H9 (cell line): ENCODE measurements at regions not wholly inside any gene's neighbourhood (a gene's known extent, or its start where the extent isn't known, plus 50 kb on each side); places are given as distances from the start of the nearest gene placed in this dataset.

Experiments
- DNase-seq: peaks from one replicate; pipeline ENCODE4 v3.0.0-alpha.2; 2017
- H2AFZ ChIP-seq: one replicate; pipeline ENCODE4 v1.6.1; 2013; ENCODE audit warnings: mild to moderate bottlenecking, low read length, control low read depth, moderate library complexity
- H2AK5ac ChIP-seq: 2 replicates; pipeline ENCODE4 v1.6.1; 2013; ENCODE audit warnings: low read length, control low read depth, mixed read lengths; ENCODE audit not compliant: insufficient read length
- H2BK120ac ChIP-seq: one replicate; pipeline ENCODE4 v1.6.1; 2013; ENCODE audit warnings: low read depth, mild to moderate bottlenecking, low read length, control low read depth, inconsistent platforms; ENCODE audit not compliant: poor library complexity, severe bottlenecking
- H2BK12ac ChIP-seq: 2 replicates; pipeline ENCODE4 v1.6.1; 2013; ENCODE audit warnings: low read length, control low read depth, mixed read lengths, low read depth; ENCODE audit not compliant: insufficient read length
- H2BK15ac ChIP-seq: 2 replicates; pipeline ENCODE4 v1.6.1; 2013; ENCODE audit warnings: low read depth, low read length, control low read depth
- H2BK20ac ChIP-seq: one replicate; pipeline ENCODE4 v1.6.1; 2013; ENCODE audit warnings: low read depth, mild to moderate bottlenecking, low read length, control low read depth, inconsistent platforms; ENCODE audit not compliant: poor library complexity, severe bottlenecking
- H2BK5ac ChIP-seq: 2 replicates; pipeline ENCODE4 v1.6.1; 2013; ENCODE audit warnings: low read length, control low read depth, mixed read lengths; ENCODE audit not compliant: insufficient read length
- H3K14ac ChIP-seq: 2 replicates; pipeline ENCODE4 v1.6.1; 2013; ENCODE audit warnings: low read length, control low read depth; ENCODE audit not compliant: insufficient read depth
- H3K18ac ChIP-seq: 2 replicates; pipeline ENCODE4 v1.6.1; 2013; ENCODE audit warnings: low read depth, mild to moderate bottlenecking, mixed read lengths, low read length, control low read depth; ENCODE audit not compliant: insufficient read length
- H3K23ac ChIP-seq: 2 replicates; pipeline ENCODE4 v1.6.1; 2013; ENCODE audit warnings: low read length, control low read depth, mixed read lengths, low read depth; ENCODE audit not compliant: insufficient read length
- H3K23me2 ChIP-seq: 2 replicates; pipeline ENCODE4 v1.6.1; 2013; ENCODE audit warnings: low read depth, mild to moderate bottlenecking, mixed read lengths, low read length, control low read depth; ENCODE audit not compliant: insufficient read length, poor library complexity, severe bottlenecking
- H3K27ac ChIP-seq: 2 replicates; pipeline ENCODE4 v1.5.1; 2013; ENCODE audit warnings: low read length, control low read depth, mixed read lengths, low read depth; ENCODE audit not compliant: insufficient read length
- H3K27me3 ChIP-seq: 2 replicates; pipeline ENCODE4 v1.6.1; 2013; ENCODE audit warnings: low read length, control low read depth, inconsistent platforms; ENCODE audit not compliant: insufficient read depth
- H3K4ac ChIP-seq: 2 replicates; pipeline ENCODE4 v1.6.1; 2013; ENCODE audit warnings: low read depth, mild to moderate bottlenecking, control low read depth, inconsistent platforms, low read length, moderate library complexity
- H3K4me1 ChIP-seq: 2 replicates; pipeline ENCODE4 v1.6.1; 2013; ENCODE audit warnings: low read length, control low read depth, inconsistent platforms; ENCODE audit not compliant: insufficient read depth
- H3K4me2 ChIP-seq: 2 replicates; pipeline ENCODE4 v1.6.1; 2013; ENCODE audit warnings: low read length, control low read depth, mixed read lengths; ENCODE audit not compliant: insufficient read length, insufficient read depth
- H3K56ac ChIP-seq: 2 replicates; pipeline ENCODE4 v1.6.1; 2013; ENCODE audit warnings: low read depth, mild to moderate bottlenecking, mixed read lengths, low read length, control low read depth; ENCODE audit not compliant: insufficient read length
- H3K79me1 ChIP-seq: 2 replicates; pipeline ENCODE4 v1.6.1; 2013; ENCODE audit warnings: low read depth, mild to moderate bottlenecking, moderate library complexity, low read length, control low read depth, inconsistent platforms; ENCODE audit not compliant: insufficient read depth, poor library complexity, severe bottlenecking
- H3K79me2 ChIP-seq: 2 replicates; pipeline ENCODE4 v1.6.1; 2013; ENCODE audit warnings: low read length, control low read depth, inconsistent platforms; ENCODE audit not compliant: insufficient read depth
- H3K9ac ChIP-seq: 2 replicates; pipeline ENCODE4 v1.6.1; 2013; ENCODE audit warnings: low read length, control low read depth, mixed read lengths; ENCODE audit not compliant: insufficient read length; ENCODE audit errors: extremely low read depth
- H3K9me3 ChIP-seq: one replicate; pipeline ENCODE4 v1.6.1; 2013; ENCODE audit warnings: low read depth, low read length, inconsistent platforms; ENCODE audit not compliant: control insufficient read depth
- H3T11ph ChIP-seq: one replicate; pipeline ENCODE4 v1.6.1; 2013; ENCODE audit warnings: mild to moderate bottlenecking, low read length, control low read depth, inconsistent platforms
- H4K20me1 ChIP-seq: one replicate; pipeline ENCODE4 v1.6.1; 2013; ENCODE audit not compliant: control insufficient read depth, insufficient read length, insufficient read depth
- H4K5ac ChIP-seq: 2 replicates; pipeline ENCODE4 v1.6.1; 2013; ENCODE audit warnings: low read depth, mild to moderate bottlenecking, mixed read lengths, low read length, control low read depth; ENCODE audit not compliant: insufficient read length
- H4K8ac ChIP-seq: replicated peaks from 2 replicates; pipeline ENCODE4 v1.6.1; 2013; ENCODE audit warnings: low read length, control low read depth, mixed read lengths, low read depth; ENCODE audit not compliant: insufficient read length
- H4K91ac ChIP-seq: 2 replicates; pipeline ENCODE4 v1.6.1; 2013; ENCODE audit warnings: low read depth, mild to moderate bottlenecking, moderate library complexity, mixed read lengths, low read length, control low read depth; ENCODE audit not compliant: insufficient read length
- H3K27ac Mint-ChIP-seq, 3 experiments: 2 replicates in 2 of 3; 3 replicates in 1 of 3; pipeline ENCODE4 v1.8.0; 2020 to 2021; ENCODE audit warnings: mixed read lengths in 3 of 3, mild to moderate bottlenecking in 1 of 3, moderate library complexity in 1 of 3
- H3K27me3 Mint-ChIP-seq: 2 replicates; pipeline ENCODE4 v1.8.0; 2021; ENCODE audit warnings: low read depth, mild to moderate bottlenecking, moderate library complexity, mixed read lengths
- H3K36me3 Mint-ChIP-seq, 3 experiments: 2 replicates in 2 of 3; 3 replicates in 1 of 3; pipeline ENCODE4 v1.8.0; 2020 to 2021; ENCODE audit warnings: low read depth in 3 of 3, mixed read lengths in 3 of 3; ENCODE audit not compliant: insufficient read depth in 1 of 3
- H3K4me1 Mint-ChIP-seq, 2 experiments: 2 replicates each; pipeline ENCODE4 v1.8.0; 2020; ENCODE audit warnings: mixed read lengths in 2 of 2
- H3K4me3 Mint-ChIP-seq, 2 experiments: 2 replicates in 1 of 2; 3 replicates in 1 of 2; pipeline ENCODE4 v1.8.0; 2020 to 2021; ENCODE audit warnings: mild to moderate bottlenecking in 2 of 2, mixed read lengths in 2 of 2, moderate library complexity in 1 of 2
- H3K9me3 Mint-ChIP-seq, 2 experiments: 2 replicates in 1 of 2; 3 replicates in 1 of 2; pipeline ENCODE4 v1.8.0; 2020; ENCODE audit warnings: mild to moderate bottlenecking in 2 of 2, mixed read lengths in 2 of 2, moderate library complexity in 1 of 2
- CTCF ChIP-seq: fragments of 200-600 bp; sonication (generic); conservative IDR thresholded peaks from 3 replicates; pipeline ENCODE4 v1.8.0; 2021; ENCODE audit warnings: antibody characterized with exemption, mild to moderate bottlenecking
- WGBS: extraction: QIAGEN DNeasy Blood & Tissue Kit; methylation state at CpG from one replicate; pipeline ENCODE4 v1.1.7; 2013; ENCODE audit warnings: missing lambda C conversion rate, low lambda C conversion rate, mixed read lengths; ENCODE audit not compliant: insufficient read length; ENCODE audit errors: extremely low coverage; 5-methylcytosine and 5-hydroxymethylcytosine counted together

GRCh38 chr10:20551761-20552160, 345.4 kb downstream of the NEBL start:
- no peak overlapping the region for H2BK120ac ChIP-seq
- Mint-ChIP-seq H3K27ac (no peak overlapping the region), H3K4me3 (no peak overlapping the region), H3K27me3 (no peaks in the 10 kb centered on the region), H3K4me1 (no peaks in the 10 kb centered on the region), H3K9me3 (peaks cover 16 to 17% of the 10 kb centered on the region in 2 experiments), H3K36me3 (peaks cover 11 to 23% (median 21%) of the 10 kb centered on the region in 3 experiments; a peak in 6 of 7 replicates)
- no peak overlapping the region for H3K9ac ChIP-seq
- no peaks in the 10 kb centered on the region for H3K23me2 ChIP-seq
- no peak overlapping the region for H4K91ac ChIP-seq
- DNase-seq = no peak
- no peaks in the 10 kb centered on the region for H3K4me1 ChIP-seq
- H3K79me1 ChIP-seq = no peaks in the 10 kb centered on the region
- no peak overlapping the region for H2BK12ac ChIP-seq
- no peak for TF ChIP-seq CTCF
- no peak overlapping the region for H3K27ac ChIP-seq
- no peak overlapping the region for H3T11ph ChIP-seq
- no CpG with 5 or more reads among the region's 2 CpGs for WGBS
- H2BK15ac ChIP-seq = no peak overlapping the region
- no peak overlapping the region for H3K14ac ChIP-seq
- no peak overlapping the region for H2AFZ ChIP-seq
- H4K5ac ChIP-seq = no peak overlapping the region
- no peak overlapping the region for H2BK5ac ChIP-seq
- H2BK20ac ChIP-seq = no peak overlapping the region
- H2AK5ac ChIP-seq = no peak overlapping the region
- no peaks in the 10 kb centered on the region for H4K20me1 ChIP-seq
- H3K79me2 ChIP-seq = no peaks in the 10 kb centered on the region
- H4K8ac ChIP-seq = no peak overlapping the region
- H3K9me3 ChIP-seq = peaks cover 7% of the 10 kb centered on the region
- no peaks in the 10 kb centered on the region for H3K27me3 ChIP-seq
- H3K4me2 ChIP-seq = no peak overlapping the region
- no peak overlapping the region for H3K56ac ChIP-seq
- no peak overlapping the region for H3K23ac ChIP-seq
- H3K4ac ChIP-seq = no peak overlapping the region
- H3K18ac ChIP-seq = no peak overlapping the region
